Ovary (tissue), 3 donors: ENCODE measurements at regions not wholly inside any gene's neighbourhood (a gene's known extent, or its start where the extent isn't known, plus 50 kb on each side); places are given as distances from the start of the nearest gene placed in this dataset.

ENCODE experiments used
- CTCF ChIP-seq, 3 donors: fragments of 450-650 bp in 2 of 3; fragments of 200-600 bp in 1 of 3; IDR thresholded peaks; one replicate each; pipeline versions ENCODE4 v1.5.1 to v1.8.0; 2016 to 2022; ENCODE audit warnings: antibody characterized with exemption in 3 of 3, mild to moderate bottlenecking in 1 of 3
- POLR2A ChIP-seq: fragments of 450-650 bp; IDR thresholded peaks from one replicate; pipeline ENCODE4 v1.6.1; 2017; ENCODE audit warnings: antibody characterized with exemption, mild to moderate bottlenecking, moderate library complexity
- donor health status: DM: no; HTN: no; CAD: no.

- no peak for TF ChIP-seq POLR2A
- TF ChIP-seq CTCF (IDR thresholded peaks at IDR 0.05) = no peak
These were observed 129.3 kb upstream of the FAM20C start for GRCh38 chr7:63117-63480.
